Keratinocyte (primary cell): ENCODE measurements at regions not wholly inside any gene's neighbourhood (a gene's known extent, or its start where the extent isn't known, plus 50 kb on each side); places are given as distances from the start of the nearest gene placed in this dataset.

ENCODE experiments used
- DNase-seq: peaks from one replicate; pipeline ENCODE4 v3.0.0-alpha.2; 2011; ENCODE audit warnings: low read depth, missing footprints, low spot score
- FAIRE-seq: peaks from 2 replicates; lab custom pipeline; 2011; peaks lifted over from hg19 to GRCh38; lab: Jason Lieb, UNC
- H2AFZ ChIP-seq: 2 replicates; pipeline ENCODE4 v1.6.0; 2012; ENCODE audit warnings: low read length, control low read depth, inconsistent platforms; ENCODE audit not compliant: control insufficient read depth
- H3K27ac ChIP-seq: 2 replicates; pipeline ENCODE4 v1.5.1; 2011; ENCODE audit warnings: low read length; ENCODE audit not compliant: control insufficient read depth, insufficient read depth
- H3K27me3 ChIP-seq: 3 replicates; pipeline ENCODE4 v1.6.0; 2011; ENCODE audit warnings: low read length; ENCODE audit not compliant: control insufficient read depth, insufficient read depth; ENCODE audit errors: extremely low read depth
- H3K36me3 ChIP-seq, 2 experiments: 2 replicates in 1 of 2; 3 replicates in 1 of 2; pipeline ENCODE4 v1.5.1; 2011; ENCODE audit warnings: low read length in 2 of 2, mild to moderate bottlenecking in 1 of 2; ENCODE audit not compliant: control insufficient read depth in 2 of 2, insufficient read depth in 2 of 2; ENCODE audit errors: extremely low read depth in 1 of 2
- H3K4me1 ChIP-seq: 3 replicates; pipeline ENCODE4 v1.5.1; 2011; ENCODE audit warnings: low read length; ENCODE audit not compliant: control insufficient read depth, insufficient read depth; ENCODE audit errors: extremely low read depth
- H3K4me2 ChIP-seq: 3 replicates; pipeline ENCODE4 v1.6.0; 2011; ENCODE audit warnings: low read depth, low read length; ENCODE audit not compliant: control insufficient read depth, insufficient read depth; ENCODE audit errors: extremely low read depth
- H3K4me3 ChIP-seq, 3 experiments: fragments of 200-600 bp in 1 of 3; sonication (generic) in 1 of 3; 2 replicates in 2 of 3; 3 replicates in 1 of 3; pipeline ENCODE4 v1.5.1; 2011 to 2016; ENCODE audit warnings: low read length in 3 of 3, mild to moderate bottlenecking in 3 of 3, control low read depth in 2 of 3, inconsistent platforms in 1 of 3, low read depth in 1 of 3, mixed read lengths in 1 of 3, mixed run types in 1 of 3, moderate library complexity in 1 of 3; ENCODE audit not compliant: control insufficient read depth in 2 of 3, insufficient read depth in 2 of 3; ENCODE audit errors: extremely low read depth in 1 of 3
- H3K79me2 ChIP-seq: 2 replicates; pipeline ENCODE4 v1.6.0; 2012; ENCODE audit warnings: low read length; ENCODE audit not compliant: control insufficient read depth, insufficient read depth
- H3K9ac ChIP-seq: 3 replicates; pipeline ENCODE4 v1.6.0; 2011; ENCODE audit warnings: low read length; ENCODE audit not compliant: control insufficient read depth, insufficient read depth; ENCODE audit errors: extremely low read depth
- H3K9me1 ChIP-seq: 3 replicates; pipeline ENCODE4 v1.6.0; 2011; ENCODE audit warnings: low read length; ENCODE audit not compliant: control insufficient read depth, insufficient read depth; ENCODE audit errors: extremely low read depth
- H3K9me3 ChIP-seq: 2 replicates; pipeline ENCODE4 v1.5.1; 2012; ENCODE audit warnings: low read depth, low read length; ENCODE audit not compliant: control insufficient read depth
- H4K20me1 ChIP-seq: 3 replicates; pipeline ENCODE4 v1.6.0; 2011; ENCODE audit warnings: low read length; ENCODE audit not compliant: control insufficient read depth, insufficient read depth; ENCODE audit errors: extremely low read depth
- CTCF ChIP-seq, 3 experiments: IDR thresholded peaks in 1 of 3; conservative IDR thresholded peaks in 1 of 3; optimal IDR thresholded peaks in 1 of 3; 2 replicates in 2 of 3; 3 replicates in 1 of 3; pipeline versions ENCODE3 to v1.5.1; 2011; ENCODE audit warnings: low read length in 3 of 3, mild to moderate bottlenecking in 3 of 3, moderate library complexity in 2 of 3, control low read depth in 1 of 3, inconsistent platforms in 1 of 3; ENCODE audit not compliant: insufficient read depth in 2 of 3; ENCODE audit errors: extremely low read depth in 1 of 3
- EZH2 ChIP-seq: IDR thresholded peaks from one replicate; pipeline ENCODE4 v1.6.1; 2012; ENCODE audit warnings: inconsistent platforms, mild to moderate bottlenecking, low read length, moderate library complexity
- dilution Hi-C: fragments of 300-500 bp; cut with MboI; formaldehyde crosslinking; loops from one replicate; pipeline ENCODE4 v1.7.0; 2020; ENCODE audit warnings: low sequenced_read_pairs; ENCODE audit not compliant: extremely low pct_ligation_motif_present

DNA sequence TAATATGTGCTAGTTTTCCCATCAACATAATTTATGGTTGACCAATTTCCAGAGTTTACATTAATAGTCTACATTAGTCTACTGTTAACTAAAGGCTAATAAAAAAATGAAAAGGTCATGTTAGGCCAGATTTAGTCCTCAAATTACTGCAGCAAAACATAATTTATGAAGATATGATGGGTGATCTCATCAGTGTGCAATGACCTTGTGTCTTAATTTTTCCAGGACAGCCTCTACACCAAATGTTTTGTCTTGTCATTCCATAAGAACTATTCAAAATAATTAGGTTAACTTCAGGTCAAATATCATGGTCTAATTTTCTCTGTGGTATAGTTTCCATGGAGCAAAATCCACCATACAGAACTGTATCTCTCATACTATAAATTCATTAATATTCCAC, 234.2 kb downstream of the COL12A1 start:
- Histone ChIP-seq H3K4me3 (no peak overlapping the region), H3K36me3 (no peaks in the 10 kb centered on the region), H3K4me2 (no peak overlapping the region), H3K4me1 (peaks cover 18% of the 10 kb centered on the region), H3K9ac (no peak overlapping the region), H3K9me1 (no peaks in the 10 kb centered on the region), H3K9me3 (no peaks in the 10 kb centered on the region), H3K27ac (no peak overlapping the region), H3K27me3 (no peaks in the 10 kb centered on the region), H2AFZ (no peak overlapping the region), H3K79me2 (no peaks in the 10 kb centered on the region), H4K20me1 (no peaks in the 10 kb centered on the region)
- no peak for DNase-seq
- dilution Hi-C loops = no loop called here
- FAIRE-seq = no peak
- TF ChIP-seq CTCF (optimal IDR thresholded peaks at IDR 0.05 in 1 of 3, IDR thresholded peaks at IDR 0.05 in 1 of 3, conservative IDR thresholded peaks at IDR 0.05 in 1 of 3; ENCODE audit: extremely low read depth in 1 of 3, insufficient read depth in 2 of 3, low read length in 3 of 3) (no peak), EZH2 (no peak)

GRCh38 chr6:74969591-74970267, 236.1 kb downstream of the COL12A1 start:
- Histone ChIP-seq H4K20me1 (no peaks in the 10 kb centered on the region), H3K27me3 (no peaks in the 10 kb centered on the region), H3K27ac (no peak overlapping the region), H2AFZ (peak overlapping the region; percentile 58), H3K9me3 (no peaks in the 10 kb centered on the region), H3K9ac (no peak overlapping the region), H3K9me1 (no peaks in the 10 kb centered on the region), H3K79me2 (no peaks in the 10 kb centered on the region), H3K4me1 (peaks cover 5% of the 10 kb centered on the region), H3K36me3 (no peaks in the 10 kb centered on the region), H3K4me3 (no peak overlapping the region), H3K4me2 (no peak overlapping the region)
- DNase-seq (no peak), FAIRE-seq (peak; percentile 43)
- dilution Hi-C loops = no loop called here
- TF ChIP-seq EZH2 = no peak
- TF ChIP-seq CTCF (optimal IDR thresholded peaks at IDR 0.05 in 1 of 3, IDR thresholded peaks at IDR 0.05 in 1 of 3, conservative IDR thresholded peaks at IDR 0.05 in 1 of 3; ENCODE audit: extremely low read depth in 1 of 3, insufficient read depth in 2 of 3, low read length in 3 of 3) = no peak
